OCI-LY3 (cell line): ENCODE measurements at regions not wholly inside any gene's neighbourhood (a gene's known extent, or its start where the extent isn't known, plus 50 kb on each side); places are given as distances from the start of the nearest gene placed in this dataset.

Experiments used
- H2AFZ ChIP-seq: fragments of 200-600, 300-600 bp; shearing (Covaris generic); 2 replicates; pipeline ENCODE4 v1.6.0; 2014; ENCODE audit warnings: antibody characterized with exemption, low read depth, low read length
- H3K27ac ChIP-seq: fragments of 200-600, 300-600 bp; sonication (generic); 2 replicates; pipeline ENCODE4 v1.5.1; 2014; ENCODE audit warnings: mild to moderate bottlenecking, low read length, moderate library complexity, mixed read lengths
- H3K27me3 ChIP-seq: fragments of 200-600, 300-600 bp; sonication (generic); 2 replicates; pipeline ENCODE4 v1.6.1; 2014; ENCODE audit warnings: low read depth, low read length, mixed read lengths
- H3K36me3 ChIP-seq: fragments of 200-600, 300-600 bp; sonication (generic); replicated peaks from 2 replicates; pipeline ENCODE3; 2014; ENCODE audit warnings: low read depth, low read length, mixed read lengths
- H3K4me1 ChIP-seq: fragments of 300-600, 200-600 bp; sonication (generic); 2 replicates; pipeline ENCODE4 v1.6.1; 2014; ENCODE audit warnings: low read length, mixed read lengths
- H3K4me2 ChIP-seq: fragments of 200-600, 300-600 bp; sonication (generic); 2 replicates; pipeline ENCODE4 v1.6.1; 2014; ENCODE audit warnings: low read length, mixed read lengths
- H3K4me3 ChIP-seq: fragments of 300-600, 200-600 bp; sonication (generic); 2 replicates; pipeline ENCODE4 v1.5.1; 2014; ENCODE audit warnings: antibody characterized with exemption, mild to moderate bottlenecking, low read length, moderate library complexity
- H3K79me2 ChIP-seq: fragments of 300-600, 200-600 bp; shearing (Covaris generic); 2 replicates; pipeline ENCODE4 v1.6.1; 2014; ENCODE audit warnings: mild to moderate bottlenecking, low read length, mixed read lengths
- H3K9ac ChIP-seq: fragments of 300-600, 200-600 bp; shearing (Covaris generic); 2 replicates; pipeline ENCODE4 v1.6.0; 2014; ENCODE audit warnings: mild to moderate bottlenecking, low read length, moderate library complexity
- H3K9me3 ChIP-seq: fragments of 200-600, 300-600 bp; shearing (Covaris generic); 2 replicates; pipeline ENCODE4 v1.6.1; 2014; ENCODE audit warnings: low read length, mixed read lengths; ENCODE audit not compliant: insufficient read depth
- H4K20me1 ChIP-seq: fragments of 200-600, 300-600 bp; sonication (generic); 2 replicates; pipeline ENCODE4 v1.6.1; 2016; ENCODE audit warnings: low read length, mixed read lengths; ENCODE audit not compliant: insufficient read depth
- EZH2phosphoT487 ChIP-seq: fragments of 200-600 bp; shearing (Covaris generic); IDR thresholded peaks from 2 replicates; pipeline ENCODE4 v1.6.1; 2018; ENCODE audit warnings: antibody characterized with exemption, mixed run types, low read depth
- TF ChIP-seq, protein P1 (sequence below): fragments of 200-600, 300-600 bp; sonication (generic); IDR thresholded peaks from 2 replicates; pipeline ENCODE4 v1.5.1; 2014; ENCODE audit warnings: antibody characterized with exemption, low read length, low read depth

DNA sequence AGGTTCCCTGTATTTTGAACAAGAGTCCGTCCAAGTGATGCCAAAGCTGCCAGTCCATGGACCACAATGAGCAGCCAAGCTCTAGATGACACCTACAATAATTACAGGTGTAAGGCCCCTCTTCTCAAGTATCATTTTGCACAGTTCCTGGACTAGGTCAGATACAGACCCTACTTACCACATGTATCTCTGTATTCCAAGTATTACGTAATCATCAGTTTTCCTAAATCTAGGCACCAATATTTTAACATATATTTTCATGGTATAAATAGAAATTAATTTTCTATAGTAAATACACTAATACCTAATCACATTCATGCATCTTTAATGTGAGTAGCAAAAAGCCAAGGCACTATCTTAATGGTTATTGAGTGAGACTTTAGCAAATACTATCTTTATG is 157.0 kb upstream of the PRSS1 start:
- Histone ChIP-seq H3K27me3 (peaks cover 34% of the 10 kb centered on the region), H2AFZ (no peak overlapping the region), H3K36me3 (no peaks in the 10 kb centered on the region), H3K4me1 (peaks cover 3% of the 10 kb centered on the region; the same call in 1 of the 2 replicates), H3K4me3 (no peak overlapping the region), H3K9ac (no peak overlapping the region), H3K4me2 (no peak overlapping the region), H3K9me3 (no peaks in the 10 kb centered on the region), H3K79me2 (no peaks in the 10 kb centered on the region), H4K20me1 (no peaks in the 10 kb centered on the region), H3K27ac (no peak overlapping the region)
- TF ChIP-seq EZH2phosphoT487, result no peak
- TF ChIP-seq, protein P1, sequence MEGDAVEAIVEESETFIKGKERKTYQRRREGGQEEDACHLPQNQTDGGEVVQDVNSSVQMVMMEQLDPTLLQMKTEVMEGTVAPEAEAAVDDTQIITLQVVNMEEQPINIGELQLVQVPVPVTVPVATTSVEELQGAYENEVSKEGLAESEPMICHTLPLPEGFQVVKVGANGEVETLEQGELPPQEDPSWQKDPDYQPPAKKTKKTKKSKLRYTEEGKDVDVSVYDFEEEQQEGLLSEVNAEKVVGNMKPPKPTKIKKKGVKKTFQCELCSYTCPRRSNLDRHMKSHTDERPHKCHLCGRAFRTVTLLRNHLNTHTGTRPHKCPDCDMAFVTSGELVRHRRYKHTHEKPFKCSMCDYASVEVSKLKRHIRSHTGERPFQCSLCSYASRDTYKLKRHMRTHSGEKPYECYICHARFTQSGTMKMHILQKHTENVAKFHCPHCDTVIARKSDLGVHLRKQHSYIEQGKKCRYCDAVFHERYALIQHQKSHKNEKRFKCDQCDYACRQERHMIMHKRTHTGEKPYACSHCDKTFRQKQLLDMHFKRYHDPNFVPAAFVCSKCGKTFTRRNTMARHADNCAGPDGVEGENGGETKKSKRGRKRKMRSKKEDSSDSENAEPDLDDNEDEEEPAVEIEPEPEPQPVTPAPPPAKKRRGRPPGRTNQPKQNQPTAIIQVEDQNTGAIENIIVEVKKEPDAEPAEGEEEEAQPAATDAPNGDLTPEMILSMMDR, result no peak

DNA sequence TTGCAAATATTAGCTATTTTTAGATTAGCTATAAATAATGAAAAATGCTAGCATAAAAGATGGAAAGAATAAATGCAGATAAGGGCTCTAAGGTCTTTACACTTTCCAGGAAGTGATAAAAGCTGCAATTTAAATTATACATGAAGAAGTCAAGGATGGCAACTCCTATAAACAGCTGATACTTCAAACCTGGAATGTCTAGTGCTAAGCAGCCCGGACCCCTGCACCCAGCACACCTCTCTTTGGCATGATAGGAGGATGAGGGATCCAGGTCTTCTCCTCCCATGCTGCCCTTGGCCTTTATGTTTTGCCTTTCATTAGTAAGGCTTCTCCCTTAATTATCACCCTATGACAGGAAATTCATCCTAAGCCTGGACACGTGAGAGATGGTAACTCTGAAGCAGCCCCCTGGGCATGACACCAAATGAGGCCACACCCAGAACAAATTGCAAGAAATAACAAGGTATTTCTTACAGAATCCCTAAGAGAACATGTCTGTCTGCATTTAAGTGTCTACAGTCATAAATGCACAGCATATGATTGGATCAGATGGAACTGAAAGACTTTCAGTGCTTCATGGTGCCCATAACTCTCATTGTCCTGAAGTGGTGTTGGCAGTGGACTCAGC is 158.3 kb upstream of the PRSS1 start:
- no peaks in the 10 kb centered on the region for H3K9me3 ChIP-seq
- H3K27me3 ChIP-seq, result peaks cover 24% of the 10 kb centered on the region
- no peaks in the 10 kb centered on the region for H3K79me2 ChIP-seq
- H3K4me1 ChIP-seq, result peaks cover 3% of the 10 kb centered on the region; the same call in 1 of the 2 replicates
- H3K9ac ChIP-seq, result no peak overlapping the region
- TF ChIP-seq, protein P1, result no peak
- no peak for TF ChIP-seq EZH2phosphoT487
- H4K20me1 ChIP-seq, result no peaks in the 10 kb centered on the region
- no peak overlapping the region for H3K4me2 ChIP-seq
- H3K36me3 ChIP-seq, result no peaks in the 10 kb centered on the region
- H2AFZ ChIP-seq, result no peak overlapping the region
- H3K4me3 ChIP-seq, result no peak overlapping the region
- no peak overlapping the region for H3K27ac ChIP-seq

DNA sequence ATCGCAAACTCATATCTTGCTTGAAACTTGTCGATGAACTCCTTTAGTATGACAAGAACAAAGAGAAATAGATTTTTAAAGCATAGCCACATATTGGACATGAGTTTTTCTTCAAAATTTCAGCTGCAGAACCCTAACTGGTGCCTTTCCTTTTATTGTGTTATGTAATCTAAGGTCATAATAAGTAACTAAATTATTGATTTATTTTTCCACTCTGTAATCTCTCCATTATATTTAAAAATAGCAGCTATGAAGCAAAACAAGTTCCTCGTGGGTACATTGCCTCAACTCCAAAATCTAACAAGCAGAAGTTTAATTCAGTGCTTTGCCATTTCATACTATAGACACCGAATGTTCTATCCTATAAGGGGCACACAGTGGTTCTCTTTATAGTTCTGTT is 159.2 kb upstream of the PRSS1 start:
- TF ChIP-seq, protein P1, result no peak
- no peak for TF ChIP-seq EZH2phosphoT487
- no peak overlapping the region for H3K9ac ChIP-seq
- no peak overlapping the region for H3K27ac ChIP-seq
- no peak overlapping the region for H3K4me2 ChIP-seq
- H3K9me3 ChIP-seq, result no peaks in the 10 kb centered on the region
- H3K36me3 ChIP-seq, result no peaks in the 10 kb centered on the region
- H3K4me1 ChIP-seq, result peaks cover 3% of the 10 kb centered on the region; the same call in 1 of the 2 replicates
- no peak overlapping the region for H2AFZ ChIP-seq
- peaks cover 17% of the 10 kb centered on the region for H3K27me3 ChIP-seq
- H4K20me1 ChIP-seq, result no peaks in the 10 kb centered on the region
- H3K79me2 ChIP-seq, result no peaks in the 10 kb centered on the region
- H3K4me3 ChIP-seq, result no peak overlapping the region

DNA sequence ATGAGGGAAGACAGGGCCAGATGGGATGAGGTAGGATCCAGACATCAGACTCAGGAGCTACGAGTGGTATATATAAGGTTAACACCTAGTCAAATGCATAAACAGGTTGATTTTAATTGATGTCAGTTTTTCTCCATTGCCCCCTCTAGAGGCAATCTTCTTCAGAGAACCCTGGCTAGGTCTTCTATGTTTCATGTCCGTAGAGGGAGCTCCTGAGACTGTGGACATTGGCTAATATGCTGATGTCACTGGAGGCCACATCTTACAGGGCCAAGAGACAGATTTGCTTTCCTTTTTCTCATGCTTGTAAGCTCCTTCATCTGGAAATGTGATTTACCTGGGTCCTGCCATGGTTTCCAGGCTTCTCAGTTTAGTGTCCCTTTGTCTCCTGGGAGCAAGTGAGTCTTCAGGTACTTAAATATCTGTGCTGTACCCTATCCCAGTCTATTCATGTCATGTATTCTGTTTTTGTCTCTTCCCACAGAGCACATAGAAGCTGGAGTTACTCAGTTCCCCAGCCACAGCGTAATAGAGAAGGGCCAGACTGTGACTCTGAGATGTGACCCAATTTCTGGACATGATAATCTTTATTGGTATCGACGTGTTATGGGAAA is 161.6 kb upstream of the PRSS1 start:
- no peaks in the 10 kb centered on the region for H3K79me2 ChIP-seq
- no peaks in the 10 kb centered on the region for H4K20me1 ChIP-seq
- H3K27ac ChIP-seq, result no peak overlapping the region
- no peak overlapping the region for H3K9ac ChIP-seq
- no peaks in the 10 kb centered on the region for H3K36me3 ChIP-seq
- TF ChIP-seq EZH2phosphoT487, result no peak
- TF ChIP-seq, protein P1, result peak; percentile 93
- peak overlapping the region; percentile 2; the same call in 1 of the 2 replicates for H3K4me2 ChIP-seq
- H2AFZ ChIP-seq, result peak overlapping the region; percentile 68; the same call in 1 of the 2 replicates
- no peak overlapping the region for H3K4me3 ChIP-seq
- H3K4me1 ChIP-seq, result peaks cover 15% of the 10 kb centered on the region
- no peaks in the 10 kb centered on the region for H3K27me3 ChIP-seq
- no peaks in the 10 kb centered on the region for H3K9me3 ChIP-seq
